Vagina (tissue), 2 donors: ENCODE measurements at regions not wholly inside any gene's neighbourhood (a gene's known extent, or its start where the extent isn't known, plus 50 kb on each side); places are given as distances from the start of the nearest gene placed in this dataset.

Experiments
- DNase-seq, 2 donors: peaks; one replicate each; pipeline ENCODE4 v3.0.0-alpha.2; 2017; ENCODE audit errors: extremely low spot score in 2 of 2
- H3K27ac ChIP-seq: fragments of 200-600 bp; sonication (generic); one replicate; pipeline ENCODE4 v1.5.1; 2019
- H3K27me3 ChIP-seq: fragments of 200-600 bp; sonication (generic); one replicate; pipeline ENCODE4 v1.5.1; 2019
- H3K36me3 ChIP-seq, 2 donors: fragments of 200-600 bp; sonication (generic); one replicate each; pipeline ENCODE4 v1.5.1; 2017 to 2019
- H3K4me1 ChIP-seq: fragments of 200-600 bp; sonication (generic); one replicate; pipeline ENCODE4 v1.5.1; 2019
- H3K4me3 ChIP-seq, 2 donors: fragments of 200-600 bp; sonication (generic); 1 replicate in 1 of 2; 2 replicates in 1 of 2; pipeline ENCODE4 v1.5.1; 2016 to 2019
- H3K9me3 ChIP-seq: fragments of 200-600 bp; sonication (generic); one replicate; pipeline ENCODE4 v1.5.1; 2019
- POLR2A ChIP-seq, 2 donors: fragments of 450-650 bp; IDR thresholded peaks; one replicate each; pipeline ENCODE4 v1.6.1; 2017; ENCODE audit warnings: antibody characterized with exemption in 2 of 2, mild to moderate bottlenecking in 2 of 2, moderate library complexity in 2 of 2
- POLR2AphosphoS5 ChIP-seq, 2 donors: sonication (generic); formaldehyde crosslinking; IDR thresholded peaks; one replicate each; pipeline ENCODE4 v1.9.0; 2017; ENCODE audit warnings: antibody characterized with exemption in 2 of 2, mild to moderate bottlenecking in 2 of 2, low read depth in 1 of 2; ENCODE audit not compliant: insufficient read depth in 1 of 2
- intact Hi-C: fragments of 100-400 bp; cut with DNase I; formaldehyde crosslinking; loops from one replicate; pipeline ENCODE4 v1.15.1; 2023
- TF ChIP-seq, protein P1 (sequence below), 3 experiments: fragments of 450-650 bp in 2 of 3; fragments of 200-600 bp in 1 of 3; sonication (generic) in 1 of 3; IDR thresholded peaks; one replicate each; pipeline ENCODE4 v1.5.1; 2017 to 2019; ENCODE audit warnings: antibody characterized with exemption in 3 of 3, mild to moderate bottlenecking in 2 of 3, moderate library complexity in 2 of 3

DNA sequence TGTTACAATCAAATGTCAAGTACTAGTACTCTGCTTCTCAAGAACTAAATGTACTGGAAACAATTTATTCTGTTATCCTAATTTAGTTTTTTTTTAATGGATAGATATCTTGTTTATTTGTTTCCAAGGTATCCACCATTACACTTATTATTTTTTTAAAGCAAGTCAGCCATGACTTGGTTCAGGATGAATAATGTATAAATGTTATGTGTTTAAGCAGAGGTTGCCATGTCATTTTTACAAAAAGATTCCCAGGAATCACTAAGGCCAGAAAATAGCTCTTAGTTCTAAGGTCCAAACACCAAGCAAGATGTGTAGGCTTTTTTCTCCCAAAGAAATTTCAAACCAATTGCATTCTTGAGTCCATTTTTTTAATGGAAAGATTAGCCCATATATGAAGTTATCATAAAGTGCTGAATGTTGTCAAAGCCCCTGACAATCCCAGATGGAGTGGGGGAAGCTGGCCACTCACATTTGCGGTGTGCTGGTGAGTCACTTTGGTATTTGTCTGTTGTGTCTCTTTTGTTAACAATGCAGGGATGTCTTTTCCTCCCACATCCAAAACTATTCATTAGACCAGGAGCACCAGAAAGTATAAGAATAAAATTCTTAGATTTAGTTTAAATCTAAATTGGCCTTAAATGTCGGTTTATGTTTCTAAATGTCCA is 158.9 kb downstream of the COL6A3 start:
- Histone ChIP-seq H3K27me3 (no peaks in the 10 kb centered on the region), H3K9me3 (no peaks in the 10 kb centered on the region), H3K4me1 (peaks cover 45% of the 10 kb centered on the region), H3K27ac (peak overlapping the region; percentile 89), H3K36me3 (no peaks in the 10 kb centered on the region), H3K4me3 (no peak overlapping the region)
- no peak for DNase-seq
- TF ChIP-seq, protein P1, sequence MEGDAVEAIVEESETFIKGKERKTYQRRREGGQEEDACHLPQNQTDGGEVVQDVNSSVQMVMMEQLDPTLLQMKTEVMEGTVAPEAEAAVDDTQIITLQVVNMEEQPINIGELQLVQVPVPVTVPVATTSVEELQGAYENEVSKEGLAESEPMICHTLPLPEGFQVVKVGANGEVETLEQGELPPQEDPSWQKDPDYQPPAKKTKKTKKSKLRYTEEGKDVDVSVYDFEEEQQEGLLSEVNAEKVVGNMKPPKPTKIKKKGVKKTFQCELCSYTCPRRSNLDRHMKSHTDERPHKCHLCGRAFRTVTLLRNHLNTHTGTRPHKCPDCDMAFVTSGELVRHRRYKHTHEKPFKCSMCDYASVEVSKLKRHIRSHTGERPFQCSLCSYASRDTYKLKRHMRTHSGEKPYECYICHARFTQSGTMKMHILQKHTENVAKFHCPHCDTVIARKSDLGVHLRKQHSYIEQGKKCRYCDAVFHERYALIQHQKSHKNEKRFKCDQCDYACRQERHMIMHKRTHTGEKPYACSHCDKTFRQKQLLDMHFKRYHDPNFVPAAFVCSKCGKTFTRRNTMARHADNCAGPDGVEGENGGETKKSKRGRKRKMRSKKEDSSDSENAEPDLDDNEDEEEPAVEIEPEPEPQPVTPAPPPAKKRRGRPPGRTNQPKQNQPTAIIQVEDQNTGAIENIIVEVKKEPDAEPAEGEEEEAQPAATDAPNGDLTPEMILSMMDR (IDR thresholded peaks at IDR 0.05), result no peak
- intact Hi-C loops, result loop anchor here (10.0 kb wide), 1 partner anchor 70 kb away; no protein-coding TSS in a partner anchor

DNA sequence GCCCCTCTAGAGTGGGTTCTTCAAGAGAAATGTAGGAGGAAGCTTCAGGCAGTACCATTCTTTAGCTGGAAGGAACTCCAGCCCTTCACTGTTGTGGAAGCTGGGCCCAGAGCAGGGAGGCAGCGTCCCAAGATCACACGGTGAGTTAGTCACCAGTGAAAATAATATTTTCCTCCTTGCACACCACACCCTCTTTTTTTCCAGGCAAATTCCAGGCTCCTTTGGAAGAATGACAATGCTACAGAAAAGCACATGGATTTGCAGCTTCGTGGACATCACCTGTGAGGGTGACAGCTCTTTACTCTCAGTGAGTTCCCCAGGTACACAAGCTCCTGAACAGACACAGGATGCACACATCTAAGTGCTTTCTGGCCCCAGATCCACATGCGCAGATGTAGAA is 157.1 kb downstream of the COL6A3 start:
- peaks cover 45% of the 10 kb centered on the region for H3K4me1 ChIP-seq
- H3K4me3 ChIP-seq, result no peak overlapping the region
- no peaks in the 10 kb centered on the region for H3K27me3 ChIP-seq
- peak overlapping the region; percentile 89 for H3K27ac ChIP-seq
- no peaks in the 10 kb centered on the region for H3K9me3 ChIP-seq
- intact Hi-C loops, result loop anchor here (10.0 kb wide), 1 partner anchor 72 kb away; no protein-coding TSS in a partner anchor
- TF ChIP-seq POLR2AphosphoS5 (IDR thresholded peaks at IDR 0.05; ENCODE audit: insufficient read depth in 1 of 2, low read depth in 1 of 2), result peak in 1 of 2 donors; percentile 52
- TF ChIP-seq POLR2A (IDR thresholded peaks at IDR 0.05), result no peak
- TF ChIP-seq, protein P1 (IDR thresholded peaks at IDR 0.05), result no peak
- no peak for DNase-seq
- no peaks in the 10 kb centered on the region for H3K36me3 ChIP-seq

DNA sequence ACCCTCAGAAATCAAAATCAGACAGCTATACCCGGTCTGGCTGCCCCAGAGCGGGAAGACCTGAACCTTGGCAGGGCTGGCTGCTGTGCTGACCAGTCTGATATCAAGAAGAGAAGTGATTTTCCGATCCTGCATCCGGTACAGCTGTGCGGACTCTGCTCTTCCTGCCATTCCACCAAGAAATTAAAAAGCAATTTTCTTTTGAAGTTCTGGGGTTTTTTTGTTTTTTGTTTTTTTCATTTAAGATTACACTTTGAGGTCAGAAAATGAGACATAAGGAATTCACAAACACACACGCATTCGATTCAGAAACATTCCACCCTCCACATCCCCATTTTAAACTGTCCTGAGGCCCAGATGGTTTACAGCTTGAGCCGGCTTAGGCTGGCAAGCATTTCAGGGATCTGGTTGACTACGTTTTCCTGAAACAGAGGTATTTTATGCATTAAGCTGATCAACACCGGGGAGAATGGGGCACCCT is 156.5 kb downstream of the COL6A3 start:
- no peaks in the 10 kb centered on the region for H3K27me3 ChIP-seq
- H3K4me3 ChIP-seq, result no peak overlapping the region
- TF ChIP-seq, protein P1 (IDR thresholded peaks at IDR 0.05), result no peak
- H3K4me1 ChIP-seq, result peaks cover 44% of the 10 kb centered on the region
- no peaks in the 10 kb centered on the region for H3K36me3 ChIP-seq
- no peaks in the 10 kb centered on the region for H3K9me3 ChIP-seq
- no peak for DNase-seq
- peak overlapping the region; percentile 89 for H3K27ac ChIP-seq
- intact Hi-C loops, result loop anchor here (10.0 kb wide), 1 partner anchor 73 kb away; no protein-coding TSS in a partner anchor

DNA sequence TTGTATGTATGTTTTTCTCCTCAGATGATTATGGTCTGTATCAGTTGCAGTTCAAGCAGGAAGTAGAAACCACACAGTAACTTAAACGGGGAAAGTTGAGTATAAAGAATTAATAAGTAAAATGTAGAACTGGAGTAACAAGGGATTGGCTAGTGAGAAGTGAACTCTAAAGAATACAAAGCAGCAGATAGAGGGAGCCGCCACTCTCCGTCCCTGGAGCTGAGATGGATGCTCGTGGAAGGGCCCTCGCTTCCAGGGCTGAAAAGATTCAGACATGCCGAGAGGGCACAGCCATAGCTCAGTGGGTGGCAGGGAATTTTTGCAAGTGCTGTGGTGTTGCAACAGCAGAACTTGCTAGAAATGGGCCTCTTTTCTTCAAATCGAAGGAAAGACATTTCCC is 155.8 kb downstream of the COL6A3 start:
- no peaks in the 10 kb centered on the region for H3K27me3 ChIP-seq
- TF ChIP-seq, protein P1 (IDR thresholded peaks at IDR 0.05), result no peak
- TF ChIP-seq POLR2A (IDR thresholded peaks at IDR 0.05), result no peak
- TF ChIP-seq POLR2AphosphoS5 (IDR thresholded peaks at IDR 0.05; ENCODE audit: insufficient read depth in 1 of 2, low read depth in 1 of 2), result no peak
- peaks cover 39% of the 10 kb centered on the region for H3K4me1 ChIP-seq
- H3K4me3 ChIP-seq, result no peak overlapping the region
- no peak for DNase-seq
- peak overlapping the region; percentile 89 for H3K27ac ChIP-seq
- no peaks in the 10 kb centered on the region for H3K9me3 ChIP-seq
- intact Hi-C loops, result loop anchor here (10.0 kb wide), 1 partner anchor 73 kb away; no protein-coding TSS in a partner anchor
- no peaks in the 10 kb centered on the region for H3K36me3 ChIP-seq

DNA sequence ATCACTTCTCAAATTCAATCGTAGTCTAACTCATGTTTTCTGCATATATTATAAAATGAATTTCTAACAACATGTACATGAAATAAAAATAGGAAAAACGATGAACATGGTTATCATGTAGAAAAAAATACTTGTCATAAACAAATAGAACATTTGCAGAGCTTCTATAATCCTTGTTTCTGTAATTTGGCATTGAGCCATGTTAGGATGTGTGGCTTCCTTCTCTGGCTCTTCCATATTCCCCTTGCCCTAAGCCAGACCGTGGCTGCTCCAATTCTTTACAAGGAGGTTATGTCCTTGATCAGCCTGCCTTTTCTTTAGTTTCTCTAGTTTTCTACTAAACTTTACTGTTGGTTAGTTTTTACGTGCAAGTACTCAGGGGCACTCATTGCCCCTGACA is 155.3 kb downstream of the COL6A3 start:
- Histone ChIP-seq H3K9me3 (no peaks in the 10 kb centered on the region), H3K27me3 (no peaks in the 10 kb centered on the region), H3K36me3 (no peaks in the 10 kb centered on the region), H3K4me1 (peaks cover 35% of the 10 kb centered on the region), H3K4me3 (no peak overlapping the region), H3K27ac (peak overlapping the region; percentile 89)
- intact Hi-C loops, result loop anchor here (10.0 kb wide), 1 partner anchor 74 kb away; no protein-coding TSS in a partner anchor
- no peak for DNase-seq
- TF ChIP-seq POLR2AphosphoS5 (IDR thresholded peaks at IDR 0.05; ENCODE audit: insufficient read depth in 1 of 2, low read depth in 1 of 2) (no peak), POLR2A (IDR thresholded peaks at IDR 0.05) (no peak)
- TF ChIP-seq, protein P1 (IDR thresholded peaks at IDR 0.05), result no peak
